ENCODE measurements at regions not wholly inside any gene's neighbourhood (a gene's known extent, or its start where the extent isn't known, plus 50 kb on each side); places are given as distances from the start of the nearest gene placed in this dataset.

DNA sequence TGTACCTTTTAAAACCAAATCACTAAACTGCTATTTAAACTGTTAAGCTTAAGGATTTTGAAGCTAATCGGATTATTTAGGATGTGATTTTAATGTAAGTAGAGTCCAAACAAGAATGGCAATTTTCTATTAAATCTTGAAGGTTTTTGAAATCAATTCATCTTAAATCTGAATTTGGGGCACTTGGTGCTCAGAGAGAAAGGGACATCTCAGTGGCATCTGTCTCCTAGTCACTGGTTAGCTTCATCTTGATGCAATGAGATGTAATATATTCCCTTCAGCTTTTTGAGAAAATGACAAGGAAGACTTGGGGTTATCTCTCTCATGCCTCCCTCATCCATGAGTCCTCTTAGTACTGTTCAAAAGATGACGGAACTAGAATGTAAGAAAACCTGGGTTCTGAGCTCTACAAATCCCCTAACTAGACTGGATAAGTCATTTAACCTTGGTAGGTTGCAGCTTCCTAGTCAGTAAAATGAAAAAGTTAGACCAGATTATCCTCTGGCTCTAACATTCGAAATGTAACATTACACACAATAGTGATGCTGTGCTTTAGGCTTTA, 198.5 kb upstream of the NEBL start:
- H3K27me3 ChIP-seq (replicated peaks; ENCODE audit: insufficient read depth) = no peaks in the 10 kb centered on the region
- TF ChIP-seq POLR2AphosphoS5 (IDR thresholded peaks at IDR 0.05) = no peak
- H3K4me1 ChIP-seq (replicated peaks) = no peaks in the 10 kb centered on the region
- intact Hi-C loops (cut with DNase I) = no loop called here
- H3K27ac ChIP-seq = no peak overlapping the region
- no peak overlapping the region for H3K4me3 ChIP-seq
- no peaks in the 10 kb centered on the region for H3K36me3 ChIP-seq
- no peaks in the 10 kb centered on the region for H3K9me3 ChIP-seq
- WGBS = 94% methylated on average over 3 of the region's 3 CpGs
- DNase-seq (ENCODE audit: low spot score) = no peak

DNA sequence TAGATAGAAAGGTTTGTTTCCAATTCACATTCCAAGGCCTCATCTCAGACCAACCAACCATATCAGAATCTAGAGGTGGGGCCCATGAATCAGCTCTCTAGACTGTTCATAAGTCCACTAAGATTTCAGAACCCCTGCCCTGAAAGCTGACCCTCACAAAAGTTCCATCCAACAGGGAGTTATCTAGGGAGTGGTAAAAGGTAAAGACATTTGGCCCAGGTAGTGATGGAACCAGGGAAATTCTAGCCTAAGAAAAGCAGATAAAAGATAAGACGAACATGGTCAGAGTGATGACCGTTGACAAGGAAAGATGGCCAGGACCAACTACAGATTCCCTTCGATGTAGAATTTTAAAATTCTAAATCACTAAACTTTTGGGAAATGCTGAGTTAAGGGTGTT, 198.0 kb upstream of the NEBL start:
- no peaks in the 10 kb centered on the region for H3K4me1 ChIP-seq (replicated peaks)
- WGBS = 94% methylated on average over 3 of the region's 3 CpGs

DNA sequence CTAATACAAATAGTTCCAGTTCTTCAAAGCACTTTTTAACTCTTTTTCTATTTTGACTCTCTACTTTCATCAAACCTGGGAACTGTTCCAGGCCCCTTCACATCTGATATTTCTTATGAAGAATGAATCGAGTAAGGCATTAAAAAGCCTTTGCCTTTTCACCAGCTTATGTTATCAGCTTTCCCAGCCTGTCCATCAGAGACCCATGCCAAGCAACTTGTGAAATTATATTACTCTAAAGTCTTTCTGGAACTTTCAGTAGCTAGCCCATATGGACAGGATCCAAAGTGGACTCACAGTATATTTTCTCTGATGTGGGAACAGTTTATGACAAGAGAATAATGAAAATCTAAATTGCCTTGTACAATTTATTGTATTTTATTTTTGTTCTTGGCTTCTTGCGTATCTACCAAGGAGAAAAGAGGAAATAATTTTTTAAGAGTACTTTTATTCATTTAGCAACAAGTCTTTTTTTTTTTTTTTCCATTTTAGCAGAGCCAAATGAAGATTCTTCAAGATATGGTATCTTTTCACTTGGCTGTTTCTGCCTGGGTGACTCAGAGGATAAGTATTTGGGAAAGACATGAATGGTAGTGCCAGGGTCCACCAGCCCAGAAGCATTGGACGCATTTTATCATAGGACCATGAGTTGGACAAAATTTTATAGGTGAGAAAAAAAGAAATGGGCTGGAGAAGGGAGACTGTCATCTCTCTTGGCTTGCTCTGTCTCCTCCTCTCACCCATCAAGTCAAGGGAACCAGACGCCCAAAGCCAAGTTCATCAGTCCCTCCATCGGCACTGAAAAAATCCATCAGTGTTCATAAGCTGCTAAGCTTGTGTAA, 195.8 kb upstream of the NEBL start:
- Histone ChIP-seq H3K4me3 (no peak overlapping the region), H3K27me3 (replicated peaks; ENCODE audit: insufficient read depth) (no peaks in the 10 kb centered on the region), H3K9me3 (no peaks in the 10 kb centered on the region), H3K27ac (no peak overlapping the region), H3K36me3 (no peaks in the 10 kb centered on the region), H3K4me1 (replicated peaks) (no peaks in the 10 kb centered on the region)
- intact Hi-C loops (cut with DNase I) = no loop called here
- 41% methylated on average over 5 of the region's 5 CpGs for WGBS
- DNase-seq (ENCODE audit: low spot score) = no peak
- TF ChIP-seq, protein P1, sequence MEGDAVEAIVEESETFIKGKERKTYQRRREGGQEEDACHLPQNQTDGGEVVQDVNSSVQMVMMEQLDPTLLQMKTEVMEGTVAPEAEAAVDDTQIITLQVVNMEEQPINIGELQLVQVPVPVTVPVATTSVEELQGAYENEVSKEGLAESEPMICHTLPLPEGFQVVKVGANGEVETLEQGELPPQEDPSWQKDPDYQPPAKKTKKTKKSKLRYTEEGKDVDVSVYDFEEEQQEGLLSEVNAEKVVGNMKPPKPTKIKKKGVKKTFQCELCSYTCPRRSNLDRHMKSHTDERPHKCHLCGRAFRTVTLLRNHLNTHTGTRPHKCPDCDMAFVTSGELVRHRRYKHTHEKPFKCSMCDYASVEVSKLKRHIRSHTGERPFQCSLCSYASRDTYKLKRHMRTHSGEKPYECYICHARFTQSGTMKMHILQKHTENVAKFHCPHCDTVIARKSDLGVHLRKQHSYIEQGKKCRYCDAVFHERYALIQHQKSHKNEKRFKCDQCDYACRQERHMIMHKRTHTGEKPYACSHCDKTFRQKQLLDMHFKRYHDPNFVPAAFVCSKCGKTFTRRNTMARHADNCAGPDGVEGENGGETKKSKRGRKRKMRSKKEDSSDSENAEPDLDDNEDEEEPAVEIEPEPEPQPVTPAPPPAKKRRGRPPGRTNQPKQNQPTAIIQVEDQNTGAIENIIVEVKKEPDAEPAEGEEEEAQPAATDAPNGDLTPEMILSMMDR (IDR thresholded peaks at IDR 0.05) = no peak
- no peak for TF ChIP-seq POLR2AphosphoS5 (IDR thresholded peaks at IDR 0.05)
- no peak for TF ChIP-seq POLR2A (IDR thresholded peaks at IDR 0.05)

More for the DNA sequence above, 198.0 kb upstream of the NEBL start:
- Histone ChIP-seq H3K9me3 (no peaks in the 10 kb centered on the region), H3K27ac (no peak overlapping the region), H3K27me3 (replicated peaks; ENCODE audit: insufficient read depth) (no peaks in the 10 kb centered on the region), H3K4me3 (no peak overlapping the region), H3K36me3 (no peaks in the 10 kb centered on the region)
- TF ChIP-seq POLR2A (IDR thresholded peaks at IDR 0.05) = no peak
- TF ChIP-seq, protein P1 (IDR thresholded peaks at IDR 0.05) = no peak
- TF ChIP-seq POLR2AphosphoS5 (IDR thresholded peaks at IDR 0.05) = no peak
- DNase-seq (ENCODE audit: low spot score) = no peak
- intact Hi-C loops (cut with DNase I) = no loop called here

DNA sequence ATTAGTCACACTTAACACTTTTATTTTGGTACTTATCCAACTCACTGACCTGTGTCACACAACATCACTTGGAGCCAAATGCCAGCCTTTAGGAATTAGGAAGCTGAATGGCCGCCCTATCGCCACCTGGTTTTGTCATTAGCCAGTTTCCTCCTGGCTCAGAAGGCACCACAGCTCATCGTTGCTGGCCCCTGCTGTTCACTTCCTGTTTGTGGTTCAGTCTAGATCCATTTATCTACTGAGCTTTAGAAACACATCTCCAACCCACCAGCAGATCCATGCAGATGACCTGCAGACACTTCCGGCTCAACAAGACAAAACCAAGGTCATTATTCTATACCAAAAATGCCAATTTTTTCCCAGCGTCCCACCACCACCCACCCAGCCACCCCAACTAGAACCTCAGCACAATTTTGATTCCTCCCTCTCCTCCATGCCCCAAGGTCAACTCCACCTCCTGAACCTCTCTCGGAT, 193.5 kb upstream of the NEBL start:
- Histone ChIP-seq H3K27ac (no peak overlapping the region), H3K4me3 (no peak overlapping the region), H3K9me3 (no peaks in the 10 kb centered on the region), H3K4me1 (replicated peaks) (no peaks in the 10 kb centered on the region), H3K27me3 (replicated peaks; ENCODE audit: insufficient read depth) (no peaks in the 10 kb centered on the region), H3K36me3 (no peaks in the 10 kb centered on the region)
- TF ChIP-seq, protein P1 (IDR thresholded peaks at IDR 0.05) = no peak
- TF ChIP-seq POLR2AphosphoS5 (IDR thresholded peaks at IDR 0.05) (no peak), POLR2A (IDR thresholded peaks at IDR 0.05) (no peak)
- 85% methylated on average over 6 of the region's 6 CpGs for WGBS
- intact Hi-C loops (cut with DNase I) = no loop called here
- no peak for DNase-seq (ENCODE audit: low spot score)

DNA sequence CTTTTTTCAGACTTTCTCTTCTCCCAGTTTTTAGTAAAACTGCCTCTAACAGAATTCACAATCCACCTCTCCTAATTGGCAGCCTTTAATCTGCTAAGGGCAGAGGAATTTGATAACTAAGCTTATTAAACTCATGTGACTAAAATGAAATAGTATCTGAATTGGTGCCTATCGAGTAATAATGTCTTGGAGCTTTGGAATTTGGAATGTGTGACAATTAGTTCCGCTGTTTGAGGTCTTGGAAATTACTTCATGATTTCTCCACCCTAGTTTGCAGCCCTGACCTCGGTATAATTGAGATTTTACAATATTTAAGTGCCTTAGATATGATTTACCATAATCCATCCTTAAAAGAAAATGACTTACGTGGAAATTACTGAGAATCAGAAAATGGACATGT, 190.4 kb upstream of the NEBL start:
- DNase-seq (ENCODE audit: low spot score) = no peak
- Histone ChIP-seq H3K36me3 (no peaks in the 10 kb centered on the region), H3K4me1 (replicated peaks) (no peaks in the 10 kb centered on the region), H3K27ac (no peak overlapping the region), H3K27me3 (replicated peaks; ENCODE audit: insufficient read depth) (no peaks in the 10 kb centered on the region), H3K9me3 (no peaks in the 10 kb centered on the region), H3K4me3 (no peak overlapping the region)
- intact Hi-C loops (cut with DNase I) = no loop called here
- WGBS = 90% methylated on average over 4 of the region's 4 CpGs
- TF ChIP-seq, protein P1 (IDR thresholded peaks at IDR 0.05) = no peak
- TF ChIP-seq POLR2A (IDR thresholded peaks at IDR 0.05) (no peak), POLR2AphosphoS5 (IDR thresholded peaks at IDR 0.05) (no peak)
